ENCODE measurements at regions not wholly inside any gene's neighbourhood (a gene's known extent, or its start where the extent isn't known, plus 50 kb on each side); places are given as distances from the start of the nearest gene placed in this dataset.

DNA sequence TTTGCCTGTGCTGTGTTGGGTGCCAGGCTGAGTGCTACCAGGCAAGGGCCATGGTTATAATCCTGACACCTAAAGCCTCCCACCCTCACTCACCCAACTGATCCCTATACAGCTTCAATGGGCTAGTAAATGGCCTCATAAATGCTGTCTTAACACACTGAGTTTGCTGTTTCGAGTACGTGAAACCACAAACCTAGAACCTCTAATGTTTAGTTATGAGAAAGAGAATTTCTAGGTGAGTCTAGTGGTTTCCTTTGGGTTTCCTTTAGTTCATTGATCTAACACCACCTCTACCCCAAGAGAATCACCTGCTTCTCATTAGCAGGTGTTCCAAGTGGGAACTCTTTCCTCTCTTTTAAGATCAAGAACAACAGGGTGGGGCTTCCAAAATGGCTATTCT, 172.0 kb downstream of the MC4R start:
- TF ChIP-seq POLR2AphosphoS5 (IDR thresholded peaks at IDR 0.05) (no peak), EP300 (IDR thresholded peaks at IDR 0.05) (no peak)
- TF ChIP-seq, protein P1, sequence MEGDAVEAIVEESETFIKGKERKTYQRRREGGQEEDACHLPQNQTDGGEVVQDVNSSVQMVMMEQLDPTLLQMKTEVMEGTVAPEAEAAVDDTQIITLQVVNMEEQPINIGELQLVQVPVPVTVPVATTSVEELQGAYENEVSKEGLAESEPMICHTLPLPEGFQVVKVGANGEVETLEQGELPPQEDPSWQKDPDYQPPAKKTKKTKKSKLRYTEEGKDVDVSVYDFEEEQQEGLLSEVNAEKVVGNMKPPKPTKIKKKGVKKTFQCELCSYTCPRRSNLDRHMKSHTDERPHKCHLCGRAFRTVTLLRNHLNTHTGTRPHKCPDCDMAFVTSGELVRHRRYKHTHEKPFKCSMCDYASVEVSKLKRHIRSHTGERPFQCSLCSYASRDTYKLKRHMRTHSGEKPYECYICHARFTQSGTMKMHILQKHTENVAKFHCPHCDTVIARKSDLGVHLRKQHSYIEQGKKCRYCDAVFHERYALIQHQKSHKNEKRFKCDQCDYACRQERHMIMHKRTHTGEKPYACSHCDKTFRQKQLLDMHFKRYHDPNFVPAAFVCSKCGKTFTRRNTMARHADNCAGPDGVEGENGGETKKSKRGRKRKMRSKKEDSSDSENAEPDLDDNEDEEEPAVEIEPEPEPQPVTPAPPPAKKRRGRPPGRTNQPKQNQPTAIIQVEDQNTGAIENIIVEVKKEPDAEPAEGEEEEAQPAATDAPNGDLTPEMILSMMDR (IDR thresholded peaks at IDR 0.05) = no peak
